ENCODE measurements at regions not wholly inside any gene's neighbourhood (a gene's known extent, or its start where the extent isn't known, plus 50 kb on each side); places are given as distances from the start of the nearest gene placed in this dataset.
"Not testable (repeated sequence)": the region's sequence is repeated elsewhere in the genome, so short reads cannot be mapped to it uniquely, and the experiment has no call there.

- ATAC-seq = no peak
Observed at GRCh38 chr6:99808992-99809391, 185.0 kb downstream of the MCHR2 start.

GRCh38 chr6:99810295-99810694 is 183.7 kb downstream of the MCHR2 start:
- no peak for ATAC-seq

GRCh38 chr6:99810942-99811620 is 182.9 kb downstream of the MCHR2 start:
- ATAC-seq = no peak

DNA sequence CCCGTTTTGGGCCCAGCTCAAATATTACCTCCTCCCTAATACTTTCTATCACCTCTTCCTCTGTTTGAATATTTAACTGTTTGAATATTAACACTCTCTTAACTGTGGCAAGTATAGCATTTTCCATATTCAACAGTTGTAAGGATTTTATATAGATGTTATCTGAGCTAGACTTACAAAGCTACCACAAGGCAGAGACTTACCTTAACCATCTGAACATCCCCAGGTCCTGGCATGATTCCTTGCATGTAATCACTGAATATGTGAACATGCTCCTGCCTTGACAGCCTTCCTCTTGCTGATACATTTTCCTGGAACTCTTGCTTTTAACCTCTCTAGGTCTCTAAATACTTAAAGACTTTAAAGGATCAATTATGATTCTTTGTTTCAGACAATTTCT is 182.4 kb downstream of the MCHR2 start:
- no peak for ATAC-seq

- no peak for ATAC-seq
Observed at GRCh38 chr6:99813565-99813964, 180.5 kb downstream of the MCHR2 start.

DNA sequence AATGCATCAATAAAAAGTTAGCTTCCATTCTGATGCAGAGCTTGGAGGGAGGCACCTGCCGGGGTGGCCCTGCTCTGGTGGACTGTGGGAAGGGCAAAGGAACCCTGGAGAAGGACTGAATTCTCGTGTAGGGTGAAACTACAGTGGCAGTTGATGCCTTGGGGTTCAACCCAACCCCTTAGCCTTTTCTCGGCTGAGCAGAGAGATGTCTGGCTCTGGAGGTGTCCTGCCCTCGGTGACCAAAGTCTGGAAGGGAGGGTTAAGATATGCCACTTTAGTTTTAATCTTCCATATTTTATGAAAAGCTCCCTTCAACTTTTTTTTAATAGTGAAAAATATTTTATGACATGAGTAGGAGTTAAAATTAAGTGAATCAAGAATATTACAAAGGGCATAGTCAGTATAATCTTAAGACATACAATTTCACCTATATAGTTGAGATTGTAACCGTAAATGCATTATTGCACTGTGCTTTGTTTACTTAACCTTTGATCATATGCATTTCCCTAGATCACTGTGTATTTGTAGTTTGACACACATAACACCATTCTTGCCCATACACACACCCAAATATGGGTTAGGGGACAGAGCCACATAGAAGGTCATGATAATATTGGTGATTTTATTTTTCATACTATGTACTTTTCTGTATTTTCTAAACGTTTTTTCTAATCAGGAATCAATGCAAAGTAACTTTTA is 179.6 kb downstream of the MCHR2 start:
- ATAC-seq = no peak

- ATAC-seq = no peak
Observed at GRCh38 chr6:99816795-99817194, 177.2 kb downstream of the MCHR2 start.

- ATAC-seq = no peak
Observed at GRCh38 chr6:99818161-99818560, 175.9 kb downstream of the MCHR2 start.

GRCh38 chr6:99819853-99820252 is 174.2 kb downstream of the MCHR2 start:
- ATAC-seq = no peak

DNA sequence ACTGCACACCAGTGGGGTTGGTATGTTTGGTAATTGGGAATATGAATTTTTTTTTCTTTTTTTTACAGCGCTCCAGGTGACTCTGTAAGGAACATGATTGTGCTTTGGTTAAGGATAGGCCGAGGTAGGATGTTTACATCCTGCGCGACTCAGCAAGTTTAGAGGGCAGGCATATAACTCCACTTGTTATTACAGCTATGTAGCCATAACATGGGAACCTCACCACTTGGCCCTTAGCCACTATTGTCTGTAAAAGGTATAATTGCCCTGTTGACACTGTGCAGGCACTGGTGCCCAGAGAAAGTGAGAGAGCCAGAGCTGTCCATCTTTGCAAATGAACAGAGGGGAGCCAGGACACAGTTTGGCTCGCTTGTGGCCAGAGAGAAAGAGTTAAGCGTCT is 172.9 kb downstream of the MCHR2 start:
- no peak for ATAC-seq

DNA sequence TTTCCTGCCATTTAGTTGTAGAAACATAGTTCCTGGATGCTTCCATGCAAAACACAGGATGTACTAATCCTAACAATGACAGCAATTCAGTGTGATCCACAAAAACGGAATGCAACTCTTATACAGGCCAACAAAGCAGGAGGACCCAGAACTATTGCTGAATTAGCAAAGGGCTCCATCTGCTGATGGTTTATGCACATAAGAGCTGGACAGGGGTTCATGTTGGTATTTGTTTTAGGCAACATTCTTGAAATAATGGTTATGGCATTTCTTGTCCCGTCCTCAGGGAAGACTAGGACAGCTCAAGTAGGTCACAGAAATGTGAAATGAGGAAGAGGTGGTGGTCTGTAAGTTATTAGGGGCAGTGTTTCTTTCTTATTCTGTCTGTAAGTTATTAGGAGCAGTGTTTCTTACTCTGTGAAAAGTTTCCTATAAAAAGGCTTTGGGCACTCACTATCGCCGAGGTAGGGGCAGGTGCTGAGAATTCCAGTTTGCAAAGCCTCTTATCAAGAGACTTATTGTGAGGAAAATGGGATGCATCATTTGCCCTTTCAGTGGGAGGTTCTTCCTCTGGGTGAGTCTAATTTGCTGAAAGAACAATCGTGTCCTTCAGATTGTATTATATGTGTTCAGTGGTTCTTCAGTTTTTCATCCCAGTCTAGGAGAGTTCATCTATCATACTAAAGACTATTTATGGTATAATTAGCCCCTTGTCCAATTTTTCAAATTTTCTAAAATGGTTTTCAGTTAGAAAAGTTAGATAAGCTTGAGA is 171.1 kb downstream of the MCHR2 start:
- ATAC-seq = peak; percentile 59

DNA sequence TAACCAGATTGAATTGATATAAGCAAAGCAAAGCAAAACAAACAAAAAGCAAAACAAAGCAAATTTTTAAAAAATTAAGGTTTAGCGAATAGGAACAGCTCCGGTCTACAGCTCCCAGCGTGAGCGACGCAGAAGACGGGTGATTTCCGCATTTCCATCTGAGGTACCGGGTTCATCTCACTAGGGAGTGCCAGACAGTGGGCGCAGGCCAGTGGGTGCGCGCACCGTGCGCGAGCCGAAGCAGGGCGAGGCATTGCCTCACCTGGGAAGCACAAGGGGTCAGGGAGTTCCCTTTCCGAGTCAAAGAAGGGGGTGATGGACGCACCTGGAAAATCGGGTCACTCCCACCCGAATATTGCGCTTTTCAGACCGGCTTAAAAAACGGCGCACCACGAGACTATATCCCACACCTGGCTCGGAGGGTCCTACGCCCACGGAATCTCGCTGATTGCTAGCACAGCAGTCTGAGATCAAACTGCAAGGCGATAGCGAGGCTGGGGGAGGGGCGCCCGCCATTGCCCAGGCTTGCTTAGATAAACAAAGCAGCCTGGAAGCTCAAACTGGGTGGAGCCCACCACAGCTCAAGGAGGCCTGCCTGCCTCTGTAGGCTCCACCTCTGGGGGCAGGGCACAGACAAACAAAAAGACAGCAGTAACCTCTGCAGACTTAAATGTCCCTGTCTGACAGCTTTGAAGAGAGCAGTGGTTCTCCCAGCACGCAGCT is 170.3 kb downstream of the MCHR2 start:
- ATAC-seq = not testable (repeated sequence)

DNA sequence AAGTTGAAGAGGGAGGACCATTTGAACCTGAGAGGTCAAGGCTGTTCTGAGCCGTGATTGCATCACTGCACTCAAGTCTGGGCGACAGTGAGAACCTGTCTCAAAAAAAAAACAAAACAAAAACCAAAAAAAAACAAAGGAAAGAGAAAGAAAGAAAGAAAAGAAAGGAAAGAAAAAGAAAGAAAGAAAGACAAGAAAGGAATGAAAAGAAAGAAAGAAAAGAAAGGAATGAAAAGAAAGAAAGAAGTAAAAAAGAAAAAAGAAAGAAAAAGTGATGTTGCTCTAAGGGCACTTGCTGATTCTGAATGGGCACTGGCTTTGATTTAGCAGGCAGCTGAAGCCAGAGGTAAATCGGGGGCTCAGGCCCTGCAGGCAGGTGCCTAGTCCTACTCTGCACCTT is 161.0 kb downstream of the MCHR2 start:
- ATAC-seq = no peak

DNA sequence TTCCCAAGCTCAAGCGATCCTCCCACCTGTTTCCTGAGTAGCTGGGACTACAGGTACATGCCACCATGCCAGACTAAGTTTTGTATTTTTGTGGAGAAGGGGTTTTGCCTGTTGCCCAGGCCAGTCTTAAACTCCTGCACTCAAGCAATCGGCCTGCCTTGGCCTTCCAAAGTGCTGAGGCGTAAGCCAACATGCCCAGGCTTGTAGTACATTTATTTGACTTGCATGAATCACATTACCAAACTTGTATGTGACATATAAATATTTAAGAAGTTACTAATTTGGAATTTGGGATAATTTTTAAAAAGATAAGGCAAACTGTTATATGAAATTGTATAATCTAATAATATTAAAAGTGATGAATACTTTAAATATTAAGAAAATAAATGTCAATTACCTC is 157.6 kb downstream of the MCHR2 start:
- ATAC-seq = peak; percentile 64

GRCh38 chr6:99838607-99839006 is 155.4 kb downstream of the MCHR2 start:
- ATAC-seq = no peak

DNA sequence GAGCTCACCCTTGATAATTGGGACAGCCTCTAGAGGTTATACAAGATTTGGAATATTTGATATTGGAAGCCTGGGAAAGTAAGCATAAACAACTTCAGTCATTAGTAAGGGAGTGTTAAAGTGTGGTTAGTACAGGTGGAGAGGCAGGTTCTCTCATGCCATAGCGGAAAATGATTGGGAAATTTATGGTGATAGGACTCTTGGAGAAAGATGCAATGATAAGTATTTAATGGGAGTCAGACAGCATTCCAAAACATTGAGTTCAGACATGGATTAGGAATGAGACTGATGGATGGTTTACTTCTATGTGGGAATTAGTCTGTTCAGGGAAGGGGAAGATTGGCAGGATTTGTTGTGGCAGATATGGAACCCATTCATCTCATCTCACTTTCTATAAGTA is 152.7 kb downstream of the MCHR2 start:
- no peak for ATAC-seq

GRCh38 chr6:99846006-99846405 is 148.0 kb downstream of the MCHR2 start:
- no peak for ATAC-seq

GRCh38 chr6:99850841-99851240 is 143.2 kb downstream of the MCHR2 start:
- no peak for ATAC-seq

GRCh38 chr6:99852031-99852430 is 142.0 kb downstream of the MCHR2 start:
- no peak for ATAC-seq

DNA sequence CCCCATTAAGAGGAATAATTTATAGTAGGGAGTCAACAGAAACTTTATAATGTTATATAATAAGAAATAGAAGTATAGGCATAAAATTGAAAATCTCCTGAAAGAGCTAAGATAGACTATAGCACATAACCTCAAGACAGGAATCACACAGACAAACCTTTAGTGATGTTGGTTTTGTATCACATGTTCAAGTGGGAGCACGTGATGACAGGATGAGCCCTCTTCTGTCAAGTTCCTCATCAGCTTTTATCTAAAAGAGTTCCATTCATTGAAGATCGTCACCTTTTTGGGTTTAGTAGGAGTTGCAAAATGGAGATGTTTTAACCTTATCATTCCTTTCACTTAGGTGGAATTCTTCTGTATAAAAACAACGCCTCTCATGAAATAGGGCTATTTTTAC is 127.0 kb downstream of the MCHR2 start:
- ATAC-seq = no peak

DNA sequence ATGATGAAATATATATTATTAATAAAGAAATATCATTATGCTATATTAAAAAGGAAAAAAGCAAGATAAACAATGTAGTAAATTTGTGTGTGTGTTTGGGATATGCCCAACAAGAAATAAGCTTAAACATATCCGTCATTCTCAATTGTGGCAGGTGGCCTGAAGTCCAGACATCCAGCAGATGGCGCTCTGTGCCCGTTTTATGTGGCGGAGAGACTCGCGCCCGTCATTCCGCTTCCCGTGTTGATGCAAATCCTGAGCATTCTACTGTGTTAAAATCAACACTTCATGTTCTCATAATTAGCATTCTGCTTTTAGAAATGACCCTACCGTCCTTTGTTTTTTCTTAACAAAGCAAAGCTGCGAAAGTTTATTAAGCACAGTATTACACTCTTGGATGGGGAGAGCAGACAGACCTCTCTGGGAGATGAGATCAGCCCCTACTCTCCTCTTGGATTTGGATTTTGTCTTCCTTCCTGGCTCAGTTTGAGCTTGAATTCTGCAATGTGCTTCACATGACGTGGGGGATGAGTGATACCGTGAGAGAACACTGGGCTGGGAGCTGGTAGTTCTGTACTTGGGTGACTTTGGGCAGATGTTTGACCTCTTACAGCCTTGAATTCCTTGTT is 125.8 kb downstream of the MCHR2 start:
- peak; percentile 68 for ATAC-seq

Measured in esophagus mucosa (tissue), 1 donor.